H1 (cell line): ENCODE measurements at regions not wholly inside any gene's neighbourhood (a gene's known extent, or its start where the extent isn't known, plus 50 kb on each side); places are given as distances from the start of the nearest gene placed in this dataset.

ENCODE experiments used
- CTCF ChIA-PET: fragments of 300-600 bp; sonication (Branson Sonifier 250); formaldehyde crosslinking; loops from one replicate; lab custom pipeline; 2021; ENCODE audit not compliant: partially characterized antibody; lab: Charles Lee
- POLR2A ChIA-PET: fragments of 300-600 bp; sonication (Branson Sonifier 250); formaldehyde crosslinking; loops from one replicate; lab custom pipeline; 2021; ENCODE audit warnings: inconsistent platforms; ENCODE audit not compliant: partially characterized antibody; lab: Charles Lee
- DNase-seq, 2 experiments: peaks; one replicate each; pipeline versions ENCODE4 v3.0.0 to v3.0.0-alpha.2; 2010 to 2022; ENCODE audit warnings: low spot score in 2 of 2, low read depth in 1 of 2, mixed read lengths in 1 of 2
- FAIRE-seq: peaks from 2 replicates; lab custom pipeline; 2011; peaks lifted over from hg19 to GRCh38; lab: Jason Lieb, UNC
- H2AFZ ChIP-seq: 2 replicates; pipeline ENCODE4 v1.8.1; 2012; ENCODE audit warnings: low read length, inconsistent platforms
- H2AK5ac ChIP-seq: 2 replicates; pipeline ENCODE4 v1.6.1; 2013; ENCODE audit warnings: low read depth, low read length
- H2BK120ac ChIP-seq: replicated peaks from 2 replicates; pipeline ENCODE3; 2013; ENCODE audit warnings: low read depth, low read length, inconsistent platforms
- H2BK12ac ChIP-seq: 2 replicates; pipeline ENCODE4 v1.6.1; 2013; ENCODE audit warnings: low read depth, low read length
- H2BK15ac ChIP-seq: 2 replicates; pipeline ENCODE4 v1.6.1; 2013; ENCODE audit warnings: low read length
- H2BK20ac ChIP-seq: 2 replicates; pipeline ENCODE4 v1.6.1; 2013; ENCODE audit warnings: low read length
- H2BK5ac ChIP-seq: 2 replicates; pipeline ENCODE4 v1.6.1; 2013; ENCODE audit warnings: low read depth, low read length
- H3K14ac ChIP-seq: 2 replicates; pipeline ENCODE4 v1.6.1; 2013; ENCODE audit warnings: inconsistent platforms; ENCODE audit not compliant: insufficient read length
- H3K18ac ChIP-seq: 2 replicates; pipeline ENCODE4 v1.6.1; 2013; ENCODE audit warnings: low read length; ENCODE audit errors: extremely low read depth
- H3K23ac ChIP-seq: 2 replicates; pipeline ENCODE4 v1.6.1; 2013; ENCODE audit warnings: inconsistent platforms; ENCODE audit not compliant: insufficient read length
- H3K23me2 ChIP-seq: 2 replicates; pipeline ENCODE4 v1.6.1; 2013; ENCODE audit warnings: low read depth, low read length
- H3K27ac ChIP-seq: 2 replicates; pipeline ENCODE4 v1.6.1; 2011; ENCODE audit warnings: low read depth, low read length, inconsistent platforms
- H3K27me3 ChIP-seq, 4 experiments: replicated peaks in 1 of 4; 1 replicate in 1 of 4; 2 replicates in 3 of 4; pipeline versions ENCODE4 v1.6.1 to v1.8.1; 2011 to 2013; ENCODE audit warnings: low read length in 3 of 4, mild to moderate bottlenecking in 3 of 4, inconsistent platforms in 2 of 4, mixed read lengths in 2 of 4, moderate library complexity in 1 of 4; ENCODE audit not compliant: control insufficient read depth in 3 of 4, insufficient read depth in 3 of 4; ENCODE audit errors: extremely low read depth in 1 of 4
- H3K36me3 ChIP-seq, 4 experiments: 2 replicates each; pipeline versions ENCODE4 v1.6.1 to v1.8.1; 2011 to 2013; ENCODE audit warnings: mild to moderate bottlenecking in 4 of 4, low read length in 3 of 4, moderate library complexity in 2 of 4, control low read depth in 1 of 4, inconsistent platforms in 1 of 4; ENCODE audit not compliant: insufficient read depth in 4 of 4, control insufficient read depth in 2 of 4
- H3K4ac ChIP-seq: replicated peaks from 2 replicates; pipeline ENCODE3; 2013; ENCODE audit warnings: low read length, low read depth, mixed read lengths, inconsistent platforms; ENCODE audit not compliant: insufficient read length
- H3K4me1 ChIP-seq, 4 experiments: replicated peaks in 1 of 4; 1 replicate in 1 of 4; 2 replicates in 3 of 4; pipeline versions ENCODE4 v1.6.1 to v1.8.1; 2011 to 2013; ENCODE audit warnings: low read length in 3 of 4, inconsistent platforms in 2 of 4, mixed read lengths in 1 of 4; ENCODE audit not compliant: insufficient read depth in 4 of 4, control insufficient read depth in 3 of 4
- H3K4me2 ChIP-seq, 2 experiments: 2 replicates each; pipeline versions ENCODE4 v1.6.1 to v1.8.1; 2011 to 2013; ENCODE audit warnings: low read depth in 2 of 2, low read length in 2 of 2, control low read depth in 1 of 2, inconsistent platforms in 1 of 2, mild to moderate bottlenecking in 1 of 2; ENCODE audit not compliant: insufficient read depth in 1 of 2
- H3K4me3 ChIP-seq, 4 experiments: fragments of 200-600, 300-600 bp in 1 of 4; sonication (generic), shearing (Covaris generic), sonication (Bioruptor Twin) in 1 of 4; 2 replicates each; pipeline versions ENCODE4 v1.5.1 to v1.8.1; 2011 to 2016; ENCODE audit warnings: low read length in 4 of 4, low read depth in 3 of 4, control low read depth in 2 of 4, inconsistent platforms in 2 of 4, mild to moderate bottlenecking in 2 of 4, mixed read lengths in 1 of 4, moderate library complexity in 1 of 4; ENCODE audit not compliant: insufficient read depth in 2 of 4; ENCODE audit errors: extremely low read depth in 1 of 4
- H3K56ac ChIP-seq: replicated peaks from 2 replicates; pipeline ENCODE3; 2013; ENCODE audit warnings: low read depth, mild to moderate bottlenecking, mixed read lengths, low read length, inconsistent platforms; ENCODE audit not compliant: insufficient read length
- H3K79me1 ChIP-seq: 2 replicates; pipeline ENCODE4 v1.6.1; 2013; ENCODE audit warnings: low read depth, low read length, control low read depth
- H3K79me2 ChIP-seq, 2 experiments: 2 replicates each; pipeline versions ENCODE4 v1.6.1 to v1.8.1; 2012 to 2013; ENCODE audit warnings: low read length in 2 of 2, mild to moderate bottlenecking in 2 of 2, inconsistent platforms in 1 of 2; ENCODE audit not compliant: insufficient read depth in 2 of 2, control insufficient read depth in 1 of 2
- H3K9ac ChIP-seq, 4 experiments: replicated peaks in 1 of 4; 1 replicate in 1 of 4; 2 replicates in 3 of 4; pipeline versions ENCODE4 v1.6.1 to v1.8.1; 2011 to 2013; ENCODE audit warnings: low read depth in 3 of 4, low read length in 3 of 4, control low read depth in 2 of 4, mild to moderate bottlenecking in 2 of 4, moderate library complexity in 2 of 4, inconsistent platforms in 1 of 4; ENCODE audit errors: extremely low read depth in 1 of 4
- H3K9me3 ChIP-seq, 2 experiments: 2 replicates each; pipeline versions ENCODE4 v1.6.1 to v1.8.1; 2012 to 2013; ENCODE audit warnings: mild to moderate bottlenecking in 2 of 2, moderate library complexity in 2 of 2, control low read depth in 1 of 2, inconsistent platforms in 1 of 2, low read depth in 1 of 2, low read length in 1 of 2, mixed read lengths in 1 of 2; ENCODE audit not compliant: insufficient read depth in 2 of 2
- H4K20me1 ChIP-seq, 2 experiments: replicated peaks in 1 of 2; 2 replicates each; pipeline versions ENCODE3 to v1.8.1; 2011 to 2013; ENCODE audit warnings: inconsistent platforms in 2 of 2, low read length in 2 of 2, mild to moderate bottlenecking in 1 of 2; ENCODE audit not compliant: insufficient read depth in 2 of 2, control insufficient read depth in 1 of 2
- H4K5ac ChIP-seq: 2 replicates; pipeline ENCODE4 v1.6.1; 2013; ENCODE audit warnings: low read length, low read depth, mixed read lengths, inconsistent platforms; ENCODE audit not compliant: insufficient read length
- H4K8ac ChIP-seq: 2 replicates; pipeline ENCODE4 v1.8.0; 2013; ENCODE audit warnings: mild to moderate bottlenecking, moderate library complexity, low read length, inconsistent platforms; ENCODE audit not compliant: insufficient read depth; ENCODE audit errors: extremely low read depth
- H4K91ac ChIP-seq: replicated peaks from 2 replicates; pipeline ENCODE3; 2013; ENCODE audit warnings: low read length, mixed read lengths, inconsistent platforms; ENCODE audit not compliant: insufficient read length
- ATF3 ChIP-seq: IDR thresholded peaks from 2 replicates; pipeline ENCODE4 v1.6.1; 2011; ENCODE audit warnings: low read depth, mild to moderate bottlenecking, low read length; ENCODE audit not compliant: insufficient read depth
- CTBP2 ChIP-seq: IDR thresholded peaks from 2 replicates; pipeline ENCODE4 v1.7.0; 2011; ENCODE audit warnings: borderline replicate concordance, mild to moderate bottlenecking, moderate library complexity, mixed read lengths, low read length; ENCODE audit not compliant: insufficient read depth, insufficient read length
- E2F6 ChIP-seq: IDR thresholded peaks from 2 replicates; pipeline ENCODE4 v1.6.1; 2012; ENCODE audit warnings: inconsistent platforms
- EZH2 ChIP-seq: fragments of 200-600 bp; sonication (generic); IDR thresholded peaks from 2 replicates; pipeline ENCODE4 v1.7.1; 2012; ENCODE audit warnings: low read depth, mild to moderate bottlenecking, moderate library complexity, low read length, inconsistent platforms; ENCODE audit not compliant: severe bottlenecking
- KDM5A ChIP-seq: fragments of 200-600 bp; IDR thresholded peaks from 2 replicates; pipeline ENCODE4 v1.7.1; 2012; ENCODE audit warnings: mild to moderate bottlenecking, low read length, inconsistent platforms, mixed read lengths
- ZNF274 ChIP-seq: IDR thresholded peaks from 2 replicates; pipeline ENCODE4 v1.7.0; 2012; ENCODE audit warnings: low read length, borderline replicate concordance; ENCODE audit errors: extremely low read depth
- WGBS, 2 experiments: shearing (Covaris generic) in 1 of 2; methylation state at CpG; one replicate each; pipeline versions ENCODE4 v1.1.6 to v1.1.7; 2013 to 2015; ENCODE audit warnings: low lambda C conversion rate in 2 of 2, mixed read lengths in 2 of 2, inconsistent platforms in 1 of 2, low coverage in 1 of 2, missing lambda C conversion rate in 1 of 2; ENCODE audit not compliant: insufficient replicate concordance in 2 of 2, insufficient coverage in 1 of 2, insufficient read length in 1 of 2; ENCODE audit errors: extremely low coverage in 1 of 2, missing lambda C conversion rate in 1 of 2; 5-methylcytosine and 5-hydroxymethylcytosine counted together

GRCh38 chr3:13715961-13716360 is 163.9 kb downstream of the WNT7A start:
- Histone ChIP-seq H2BK12ac (0 out of 2 replicates have a peak overlapping the region, but pooled peaks have one; percentile 27), H3K23ac (no peak overlapping the region), H3K4me3 (no peak overlapping the region), H3K56ac (no peak overlapping the region), H4K91ac (no peak overlapping the region), H2BK20ac (no peak overlapping the region), H3K23me2 (no peaks in the 10 kb centered on the region), H3K27ac (no peak overlapping the region), H3K79me2 (no peaks in the 10 kb centered on the region), H3K4me2 (no peak overlapping the region), H3K27me3 (no peaks in the 10 kb centered on the region), H4K20me1 (no peaks in the 10 kb centered on the region), H2BK5ac (no peak overlapping the region), H2BK120ac (no peak overlapping the region), H4K8ac (no peak overlapping the region), H3K9ac (no peak overlapping the region), H3K9me3 (no peaks in the 10 kb centered on the region), H4K5ac (no peak overlapping the region), H3K18ac (no peak overlapping the region), H3K4me1 (0 out of 7 replicates have a peak, but pooled peaks cover 0 to 1% (median 0%) of the 10 kb centered on the region in 4 experiments), H3K36me3 (no peaks in the 10 kb centered on the region), H3K4ac (no peak overlapping the region), H3K14ac (no peak overlapping the region), H2AFZ (no peak overlapping the region), H3K79me1 (no peaks in the 10 kb centered on the region), H2AK5ac (no peak overlapping the region), H2BK15ac (no peak overlapping the region)
- TF ChIP-seq ZNF274 (no peak), EZH2 (no peak), ATF3 (no peak), CTBP2 (no peak), KDM5A (no peak), E2F6 (no peak)
- DNase-seq: no peak
- FAIRE-seq: no peak
- 91% methylated on average over 4 of the region's 4 CpGs; no CpG with 5 or more reads in 1 of the 2 experiments for WGBS, 2 experiments
- ChIA-PET POLR2A (no interaction called here), CTCF (interaction anchor here (0.6 kb wide), 2 partner anchors 165 to 307 kb away, joined by 3 read pairs; no protein-coding TSS in a partner anchor)
